ENCODE measurements at regions not wholly inside any gene's neighbourhood (a gene's known extent, or its start where the extent isn't known, plus 50 kb on each side); places are given as distances from the start of the nearest gene placed in this dataset.
A peak's percentile ranks its signal among the peaks of the same experiment; 100 is the strongest.

DNA sequence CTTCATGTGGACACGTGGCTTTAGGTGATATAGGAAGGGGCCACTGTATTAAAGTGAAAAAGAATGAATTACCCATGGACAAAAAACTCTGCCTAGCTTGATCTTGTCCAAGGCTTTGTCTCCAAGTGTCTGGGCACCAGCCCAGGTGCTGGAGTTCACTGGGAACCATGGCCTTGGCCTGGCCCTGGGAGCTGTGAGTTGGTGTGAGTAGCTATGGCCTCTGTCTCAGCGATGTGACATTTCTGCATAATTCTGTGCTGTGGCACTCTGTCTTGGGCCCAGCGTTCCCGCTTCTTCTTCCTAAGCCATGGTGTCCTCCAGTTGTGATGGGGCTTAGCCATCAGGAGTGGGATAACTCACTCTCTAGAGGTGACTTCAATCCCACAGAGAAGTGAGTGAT is 119.0 kb upstream of the PPP2R2D start:
- no peak for DNase-seq

DNA sequence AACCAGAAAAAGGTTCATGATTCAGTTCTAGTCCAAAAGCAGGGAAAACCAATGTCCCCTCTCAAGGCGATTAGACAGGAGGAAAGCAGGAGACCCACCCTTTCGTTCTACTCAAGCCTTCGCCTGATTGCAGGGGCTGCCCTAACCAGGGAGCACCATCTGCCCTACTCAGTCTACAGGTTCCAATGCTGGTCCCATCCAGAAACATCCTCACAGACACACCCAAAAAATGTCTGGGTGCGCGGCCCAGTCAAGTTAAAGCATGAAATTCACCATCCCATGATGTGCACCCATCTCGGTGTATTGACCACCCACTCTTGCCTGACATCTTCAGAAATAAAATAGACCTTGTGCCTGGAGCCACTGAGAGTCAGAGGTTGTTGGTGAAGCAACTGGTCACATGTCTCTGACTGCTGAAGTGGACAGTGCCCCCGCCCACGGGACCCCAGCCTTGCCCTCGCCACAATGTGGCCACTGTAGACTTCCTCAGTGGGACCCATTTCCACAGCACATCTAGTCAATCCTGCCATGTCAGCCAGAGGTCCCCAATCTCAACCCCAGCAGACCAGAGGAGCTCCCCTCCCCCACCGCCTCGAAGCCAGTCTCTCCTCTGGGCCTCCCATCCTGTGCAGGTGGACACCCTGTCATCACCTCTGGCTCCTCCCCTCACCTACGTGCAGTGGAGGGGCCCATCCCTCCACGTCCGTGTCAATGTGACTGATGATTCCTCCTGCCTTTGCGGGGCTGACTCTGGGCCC is 116.3 kb upstream of the PPP2R2D start:
- no peak for DNase-seq

DNA sequence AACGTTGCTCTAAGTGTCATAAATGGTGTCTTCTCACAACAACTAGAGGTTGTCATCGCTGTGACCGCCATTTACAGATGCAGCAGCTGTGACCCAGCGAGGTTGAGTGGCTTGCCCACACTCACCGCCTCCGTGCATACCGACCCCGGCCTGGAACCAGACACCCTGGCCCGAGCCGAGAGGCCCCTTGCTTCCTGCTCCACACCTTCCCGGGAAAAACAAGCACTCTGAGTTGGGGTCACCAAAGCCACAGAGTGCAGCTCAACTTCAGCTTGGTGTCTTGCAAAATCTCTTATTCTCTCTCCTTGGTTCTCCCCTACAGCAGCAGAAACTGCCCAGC is 115.7 kb upstream of the PPP2R2D start:
- DNase-seq, result no peak

DNA sequence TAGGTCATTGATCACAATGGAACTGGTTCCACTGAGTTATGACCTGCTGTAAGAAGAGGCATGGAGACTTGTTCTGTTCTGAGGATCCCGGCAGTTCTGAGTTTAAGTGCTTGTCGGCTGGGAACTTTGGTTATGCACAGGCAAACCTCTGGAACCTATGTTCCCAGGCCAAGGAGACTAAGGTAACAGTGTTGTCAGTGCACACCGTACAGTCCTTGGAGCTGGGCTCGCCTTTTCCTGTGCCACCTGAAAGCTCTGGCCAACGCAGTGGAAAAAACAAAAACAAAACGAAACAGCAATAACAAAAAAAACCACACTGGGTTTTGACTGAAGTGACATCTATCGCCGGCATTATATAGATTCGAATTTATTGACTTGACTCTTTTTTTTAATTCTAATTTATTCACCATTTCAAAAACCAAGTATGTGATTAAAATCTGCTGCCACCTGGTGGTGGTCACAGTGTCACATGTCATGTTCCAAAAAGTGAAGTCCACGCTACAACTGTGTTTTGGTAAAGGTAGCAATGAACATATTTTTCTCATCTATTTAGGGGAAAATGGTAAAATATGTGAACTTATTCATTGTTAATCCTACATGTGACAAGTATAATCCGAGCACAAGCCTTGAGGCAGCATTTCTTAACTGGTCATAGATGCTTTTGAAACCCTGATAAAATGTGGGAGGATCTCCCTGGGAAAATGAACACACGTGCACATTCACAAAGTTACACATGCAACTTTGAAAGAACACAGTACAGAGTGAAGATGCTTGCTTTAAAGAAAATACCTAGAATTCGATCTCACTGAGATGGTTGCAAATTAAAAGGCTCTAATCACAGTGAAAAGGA is 113.8 kb upstream of the PPP2R2D start:
- DNase-seq, result peak; percentile 24 to 28

DNA sequence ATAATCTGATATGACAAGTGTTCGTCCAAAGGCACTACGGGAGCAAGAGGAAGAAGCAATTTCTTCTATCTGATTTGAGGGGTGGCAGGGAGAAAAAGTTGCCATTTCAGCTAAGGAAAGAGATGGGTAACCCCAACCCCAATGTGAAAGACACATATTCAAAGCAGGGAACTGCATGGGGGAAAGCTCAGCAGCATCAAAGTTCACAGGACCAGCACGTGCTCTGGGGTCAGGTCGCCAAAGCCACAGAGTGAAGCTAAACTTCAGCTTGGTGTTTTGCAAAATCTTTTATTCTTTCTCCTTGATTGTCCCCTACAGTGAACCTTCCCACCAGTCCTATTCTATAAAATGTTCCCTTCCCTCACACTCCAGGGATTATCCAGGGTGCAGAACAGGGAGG is 112.8 kb upstream of the PPP2R2D start:
- no peak for DNase-seq

DNA sequence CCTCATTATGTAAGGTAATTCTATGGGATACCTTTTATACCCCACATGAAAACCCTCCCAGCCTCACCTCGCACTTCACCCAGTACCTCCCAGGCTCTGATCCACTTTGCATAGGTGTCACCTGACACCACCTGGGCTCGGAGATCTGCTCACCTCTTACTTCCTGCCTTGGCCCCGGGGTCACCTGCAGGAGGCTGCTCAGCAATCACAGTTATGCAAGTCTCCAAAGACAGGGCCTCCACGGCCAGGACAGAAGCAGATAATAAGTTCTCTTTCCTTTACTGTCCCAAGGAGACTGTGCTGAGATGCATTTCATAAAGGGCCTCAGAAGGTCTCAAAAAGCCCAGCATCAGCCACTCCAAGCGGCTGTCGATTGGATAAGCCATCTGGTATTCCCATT is 112.4 kb upstream of the PPP2R2D start:
- no peak for DNase-seq

DNA sequence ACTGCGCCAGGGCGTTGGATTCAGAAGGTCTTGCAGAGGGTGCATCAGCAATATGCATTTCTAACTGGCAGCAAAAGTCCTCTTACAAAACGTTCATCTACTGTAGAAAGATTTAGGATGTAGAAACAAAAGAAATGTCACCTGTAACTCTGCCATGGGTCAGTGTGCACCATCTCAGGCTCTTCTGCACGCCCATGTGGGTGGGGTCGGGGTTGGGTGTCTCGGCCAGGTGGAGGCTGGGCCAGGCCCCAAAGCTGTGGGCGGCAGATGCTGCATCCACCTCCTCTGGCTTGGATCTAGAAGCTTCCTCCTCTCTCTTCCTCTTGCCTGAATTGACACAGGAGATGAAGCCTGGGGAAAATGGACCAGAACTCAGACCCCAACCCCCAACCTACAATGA is 111.3 kb upstream of the PPP2R2D start:
- no peak for DNase-seq

DNA sequence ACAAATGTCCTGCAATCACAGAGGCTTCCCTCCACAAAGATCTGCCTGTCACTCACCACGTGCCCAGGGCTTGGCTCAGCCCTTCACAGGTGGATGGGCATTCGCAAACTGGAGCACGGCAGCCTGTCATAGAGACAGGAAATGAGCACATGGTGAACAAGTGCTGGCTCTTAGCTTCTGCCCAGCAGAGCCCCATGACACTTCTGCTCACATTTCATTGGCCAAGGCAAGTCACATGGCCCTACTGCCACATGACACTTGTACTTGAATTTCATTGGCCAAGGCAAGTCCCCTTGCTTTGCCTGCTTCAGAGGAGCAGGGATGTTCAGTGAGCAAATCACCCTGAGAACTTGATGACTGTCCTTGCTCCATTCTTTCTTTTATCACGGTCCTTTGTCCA is 110.8 kb upstream of the PPP2R2D start:
- DNase-seq, result peak; percentile 23 to 29

DNA sequence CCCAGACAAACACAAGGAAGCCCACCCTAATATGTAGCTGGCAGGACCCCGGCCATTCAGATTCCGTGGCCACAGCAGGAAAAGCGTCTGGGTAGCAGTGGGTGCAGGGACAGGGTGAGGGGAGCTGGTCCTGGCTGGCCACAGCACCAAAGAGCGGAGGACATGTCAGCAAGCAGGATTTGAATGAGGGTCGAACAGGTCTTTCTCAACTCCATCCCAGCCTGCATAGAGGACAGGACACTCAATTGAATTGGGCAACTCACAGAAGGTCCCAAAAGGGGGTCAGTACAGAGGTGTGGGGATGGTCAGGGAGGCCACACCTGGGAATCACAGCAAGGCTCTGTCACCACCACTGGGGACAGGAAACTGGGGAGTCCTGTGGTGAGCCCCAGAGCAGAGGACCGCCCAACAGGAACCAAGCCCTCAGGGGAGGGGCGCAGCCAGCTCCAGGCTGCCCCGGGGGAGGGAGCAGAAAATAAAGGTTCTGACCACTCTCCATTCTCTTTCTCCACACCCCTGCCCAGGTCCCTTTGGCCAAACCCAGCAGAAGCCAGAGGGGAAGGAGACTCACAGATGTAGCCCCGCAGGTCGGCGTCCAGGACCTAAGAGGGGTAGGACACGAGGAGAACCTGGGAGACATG is 108.7 kb upstream of the PPP2R2D start:
- no peak for DNase-seq

DNA sequence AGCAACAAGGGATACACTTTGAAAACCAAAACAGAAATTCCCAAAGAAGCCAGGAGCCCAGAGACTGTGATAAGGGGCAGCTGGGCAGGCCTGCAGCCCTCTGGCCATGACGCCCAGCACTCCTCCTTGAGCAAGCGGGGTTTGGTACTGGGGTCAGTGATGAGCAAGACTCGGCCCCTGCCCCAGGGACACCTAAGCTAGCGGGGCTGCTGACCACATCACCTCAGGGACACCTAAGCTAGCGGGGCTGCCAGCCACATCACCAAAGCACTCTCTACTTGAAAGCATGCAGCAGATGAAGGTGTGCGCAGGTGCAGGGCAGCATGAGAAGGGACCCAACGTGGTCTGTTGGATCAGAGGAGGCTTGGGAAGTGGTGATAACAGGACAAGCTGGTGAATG is 108.0 kb upstream of the PPP2R2D start:
- no peak for DNase-seq

DNA sequence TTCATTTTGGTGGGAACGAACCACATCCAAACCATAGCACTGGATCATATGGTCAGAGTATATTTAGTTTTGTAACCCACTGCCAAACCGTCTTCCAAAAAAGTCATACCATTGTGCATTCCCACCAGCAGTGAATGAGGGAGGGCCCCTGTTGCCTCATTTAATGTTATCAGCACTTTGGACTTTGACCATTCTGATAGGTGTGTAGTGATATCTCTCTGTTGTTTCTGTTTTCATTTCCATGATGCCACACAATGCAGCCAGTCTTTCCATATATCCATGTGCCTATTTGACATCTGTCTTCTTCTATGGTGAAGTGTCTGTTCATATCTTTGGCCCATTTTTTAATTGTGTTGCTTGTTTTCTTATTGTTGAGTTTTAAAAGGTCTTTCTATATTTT is 105.0 kb upstream of the PPP2R2D start:
- no peak for DNase-seq

DNA sequence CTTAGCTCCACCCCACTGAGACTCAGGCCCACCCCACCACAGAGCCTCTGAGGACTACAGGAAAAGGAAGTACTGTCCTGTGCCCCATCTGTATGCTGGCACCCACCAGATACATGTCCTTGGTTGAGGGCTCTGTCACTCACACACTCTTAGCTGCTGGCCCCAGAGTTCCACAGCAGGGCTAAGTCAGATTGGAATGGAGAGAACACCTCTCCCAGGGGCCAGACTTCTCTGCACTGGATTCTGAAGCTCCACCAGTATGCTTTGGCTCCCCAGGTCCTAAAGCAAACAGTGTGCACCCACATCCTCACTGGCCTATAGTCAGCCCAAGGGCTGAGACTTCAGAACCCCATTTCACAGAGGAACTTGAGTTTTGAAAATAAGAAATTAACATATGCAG is 103.2 kb upstream of the PPP2R2D start:
- no peak for DNase-seq

DNA sequence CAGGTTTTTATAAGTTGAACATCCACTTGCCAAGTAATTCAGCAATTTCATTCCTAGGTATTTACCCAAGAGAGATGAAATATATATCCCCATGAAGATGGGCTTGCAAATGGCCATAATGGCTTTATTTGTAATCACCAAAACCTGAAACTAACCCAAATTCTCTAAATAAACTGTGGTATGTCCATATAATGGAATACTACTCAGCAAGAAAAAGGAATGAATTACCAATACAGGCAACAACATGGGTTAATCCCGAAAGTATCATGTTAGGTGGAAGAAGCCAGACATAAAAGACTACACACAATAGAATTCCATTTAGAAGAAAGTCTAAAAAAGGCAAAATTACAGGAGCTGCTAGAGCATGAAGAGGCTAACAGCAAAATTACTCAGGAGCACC is 101.4 kb upstream of the PPP2R2D start:
- no peak for DNase-seq

DNA sequence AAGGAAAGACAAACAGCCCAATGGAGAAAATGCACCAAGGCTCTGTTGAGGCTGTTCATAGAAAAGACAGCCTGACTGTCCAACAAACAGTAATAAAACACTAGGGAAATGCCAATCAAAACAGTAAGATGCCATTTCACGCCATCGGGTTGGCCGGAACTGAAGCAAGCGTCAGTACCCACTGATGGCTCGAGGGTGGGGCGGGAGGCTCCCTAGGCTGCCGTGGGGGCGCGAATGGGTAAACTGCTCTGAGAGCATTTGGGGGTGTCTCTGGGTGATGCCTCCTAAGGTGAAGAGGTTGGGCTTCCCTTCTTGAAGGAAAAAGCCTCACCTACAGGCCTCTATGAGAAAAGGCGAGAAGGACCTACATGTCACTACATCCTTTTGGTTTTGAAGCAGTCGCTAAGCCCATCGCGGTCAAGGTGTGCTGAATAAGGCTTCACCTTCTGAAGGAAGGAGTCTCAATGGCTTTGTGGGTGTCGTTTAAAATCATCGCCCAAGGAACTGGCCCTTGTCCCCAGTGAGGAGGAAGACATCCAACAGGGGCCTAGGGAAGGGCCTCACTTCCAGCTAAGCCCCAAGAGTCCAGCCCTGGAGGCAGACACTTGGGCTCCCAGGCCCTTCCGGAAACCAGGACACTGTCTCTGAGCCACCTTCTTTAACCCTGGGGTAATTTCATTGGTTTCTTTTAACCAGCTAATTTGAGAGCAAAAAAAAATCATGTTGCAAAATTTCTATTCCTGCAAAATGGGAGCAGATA is 98.5 kb upstream of the PPP2R2D start:
- DNase-seq, result no peak

DNA sequence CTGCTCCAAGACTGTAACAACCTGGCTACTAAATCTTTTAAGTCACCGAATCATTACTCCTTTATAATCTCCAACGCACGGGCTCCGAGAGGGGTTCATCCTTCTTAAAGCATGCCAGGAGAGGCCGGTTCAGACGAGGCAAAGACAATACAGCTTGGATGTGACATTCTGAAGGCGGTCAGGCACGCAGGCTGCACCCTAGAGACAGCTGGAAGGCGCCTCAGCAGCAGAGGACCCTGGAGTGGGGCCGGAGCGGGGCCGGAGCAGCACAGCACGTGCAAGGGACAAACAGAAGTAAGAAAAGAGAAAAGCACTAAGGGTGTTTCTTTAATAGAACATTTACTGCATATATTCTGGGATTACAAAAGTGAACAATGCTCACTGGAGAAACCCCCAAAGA is 97.8 kb upstream of the PPP2R2D start:
- no peak for DNase-seq

DNA sequence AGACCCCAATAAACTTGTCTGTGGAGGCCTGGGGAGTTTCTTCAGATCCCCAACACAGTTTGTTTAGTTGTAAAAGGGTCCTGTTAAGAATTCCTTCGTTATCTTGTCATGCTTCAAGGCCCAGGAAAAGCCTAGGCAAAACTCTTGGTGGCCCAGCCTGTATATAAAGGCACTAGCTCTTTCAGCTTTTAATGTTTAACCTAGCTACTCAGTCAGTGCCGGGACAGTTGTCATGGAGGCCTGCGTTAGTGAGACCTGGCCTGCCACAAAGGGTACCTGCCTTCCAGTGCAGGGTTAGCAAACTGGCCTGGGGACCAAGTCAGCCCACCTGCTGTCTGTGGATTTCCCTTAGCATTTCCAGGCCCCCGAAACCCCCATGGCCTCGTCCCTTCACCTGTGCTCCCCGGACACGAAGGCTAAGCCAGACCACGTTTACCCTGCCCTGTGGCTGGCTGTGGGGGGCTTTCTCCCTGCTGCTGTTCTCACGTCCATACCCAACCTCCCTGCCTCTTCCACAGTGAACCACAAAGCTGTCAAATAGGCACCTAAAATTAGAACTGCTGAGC is 96.9 kb upstream of the PPP2R2D start:
- DNase-seq, result no peak

DNA sequence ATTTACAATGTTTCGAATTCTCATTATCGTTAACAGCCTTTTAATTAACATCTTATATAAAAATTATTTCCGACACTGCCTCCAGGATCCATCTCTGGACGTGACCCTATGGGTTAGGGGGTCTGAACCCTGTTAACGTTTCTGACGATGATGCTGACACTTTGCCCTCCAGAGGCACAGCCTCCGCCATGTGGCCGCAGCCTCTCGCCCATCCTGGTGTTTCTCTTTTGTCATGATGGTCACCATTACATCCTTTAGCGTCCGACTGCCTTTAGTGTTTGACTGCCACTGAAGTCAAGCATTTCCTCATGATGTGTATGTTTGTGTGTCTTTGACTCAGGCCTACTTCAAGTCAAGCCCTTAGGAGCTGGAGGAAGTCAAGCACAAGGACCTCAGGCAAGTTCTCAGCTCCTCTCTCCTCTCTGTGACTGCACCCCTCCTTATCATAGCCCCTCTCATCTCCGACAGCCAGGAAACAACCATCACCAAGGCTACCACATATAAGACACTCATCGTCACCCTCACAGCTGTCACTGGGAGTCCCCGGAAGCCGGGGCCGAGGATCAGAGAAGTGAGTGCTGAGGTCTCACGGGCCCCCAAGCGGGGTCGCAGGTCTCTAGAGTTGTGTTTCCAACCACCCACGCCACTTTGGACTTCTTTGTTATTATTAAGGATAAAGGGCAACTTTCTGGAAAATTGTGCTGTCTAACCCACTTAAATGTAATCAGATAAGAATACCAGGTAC is 96.1 kb upstream of the PPP2R2D start:
- no peak for DNase-seq

DNA sequence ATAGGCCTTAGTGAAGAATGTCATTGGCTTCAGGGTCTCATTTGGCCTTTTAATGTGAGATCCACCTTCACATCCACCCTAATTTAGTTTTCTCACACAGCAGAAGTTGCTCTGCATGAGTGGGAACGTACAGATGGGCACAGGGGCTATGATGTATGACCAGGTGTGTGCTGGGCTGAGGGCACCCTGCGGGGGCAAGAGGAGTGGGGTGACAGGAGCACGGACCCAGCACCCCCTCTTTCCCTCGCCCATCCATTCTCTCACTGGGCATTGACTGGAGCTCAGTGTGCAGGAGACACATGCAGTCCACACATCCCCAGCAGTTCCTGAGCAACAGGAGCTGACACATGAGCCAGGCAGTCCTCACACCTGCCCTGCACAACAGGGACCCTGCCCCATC is 95.1 kb upstream of the PPP2R2D start:
- no peak for DNase-seq

DNA sequence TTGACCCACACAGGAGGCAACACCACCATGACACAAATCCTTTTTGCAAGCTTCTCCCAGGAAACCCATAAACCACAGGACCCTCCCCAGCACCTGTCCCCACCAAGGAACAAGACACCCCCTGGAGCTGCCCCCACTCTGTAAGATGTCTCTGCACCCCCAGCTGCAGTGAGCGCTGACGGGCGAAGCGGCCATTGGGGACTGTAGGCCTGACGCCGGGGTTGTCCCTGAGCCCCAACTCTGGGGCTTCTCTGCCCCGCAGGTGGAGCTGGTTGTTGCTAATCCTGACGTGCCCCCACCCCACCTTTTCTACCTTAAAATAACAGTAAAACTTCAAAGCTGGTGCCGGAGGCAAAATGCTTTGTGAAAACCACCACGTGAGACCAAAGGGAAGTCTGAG is 94.7 kb upstream of the PPP2R2D start:
- no peak for DNase-seq

DNA sequence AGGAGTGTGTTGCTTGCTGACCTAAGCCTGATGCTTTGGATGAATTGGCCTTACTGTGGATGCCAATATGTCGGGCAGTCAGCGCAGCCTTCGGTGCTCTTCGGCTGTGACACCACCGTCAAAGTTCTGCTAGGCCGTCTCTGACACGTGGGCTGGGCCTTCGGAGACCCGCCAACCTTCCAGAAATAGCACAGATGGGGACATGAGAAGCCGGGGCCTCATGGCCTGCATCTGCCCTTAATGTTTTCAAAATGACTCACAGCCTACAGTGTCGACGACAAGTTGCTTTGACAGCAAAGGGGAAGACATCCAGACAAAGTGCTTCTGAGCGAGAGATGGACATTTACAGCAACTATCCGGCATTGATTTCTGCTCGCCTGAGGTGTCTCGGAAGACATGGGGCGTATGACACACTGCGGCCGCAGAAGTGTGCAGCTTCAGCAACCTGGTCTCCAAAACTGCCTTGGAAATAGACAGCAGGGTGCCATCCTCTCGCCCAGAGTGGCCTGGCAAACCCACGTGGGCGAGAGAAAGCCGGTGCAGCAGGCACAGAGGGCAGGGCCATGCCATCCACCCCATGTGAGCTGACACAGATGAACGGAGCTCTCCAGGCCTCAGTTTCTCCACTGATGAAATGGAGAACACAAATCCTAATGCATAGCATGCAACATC is 94.0 kb upstream of the PPP2R2D start:
- DNase-seq, result no peak

DNA sequence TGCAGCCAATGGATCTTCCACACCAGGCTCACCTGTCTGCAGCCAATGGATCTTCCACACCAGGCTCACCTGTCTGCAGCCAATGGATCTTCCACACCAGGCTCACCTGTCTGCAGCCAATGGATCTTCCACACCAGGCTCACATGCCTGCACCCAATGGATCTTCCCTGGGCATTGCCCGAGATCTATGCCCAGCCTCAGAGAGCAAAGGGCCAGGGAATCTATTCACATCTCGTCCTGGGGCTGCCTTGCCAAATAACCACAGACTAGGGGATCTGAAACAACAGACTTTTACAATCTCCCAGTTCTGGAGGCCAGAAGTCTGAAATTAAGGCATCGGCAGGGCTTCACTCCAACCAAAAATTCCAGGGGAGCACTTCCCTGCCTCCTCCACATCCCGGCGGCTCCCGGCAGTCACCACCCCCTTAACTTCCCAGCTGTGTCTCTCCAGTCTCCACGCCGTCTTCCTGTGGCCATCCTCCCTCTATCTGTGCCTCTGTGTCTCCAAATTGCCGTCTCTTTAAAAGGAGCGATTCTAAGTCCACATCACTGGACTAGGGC is 92.4 kb upstream of the PPP2R2D start:
- no peak for DNase-seq
